ACC112 (cell line): ENCODE measurements at regions not wholly inside any gene's neighbourhood (a gene's known extent, or its start where the extent isn't known, plus 50 kb on each side); places are given as distances from the start of the nearest gene placed in this dataset.

Experiments used
- H2AFZ ChIP-seq: fragments of 200-600 bp; sonication (generic); one replicate; pipeline ENCODE4 v1.6.0; 2017; ENCODE audit warnings: antibody characterized with exemption, low read length; ENCODE audit not compliant: unreplicated experiment
- H3K27ac ChIP-seq: fragments of 200-600 bp; sonication (generic); 2 replicates; pipeline ENCODE4 v1.5.1; 2014; ENCODE audit warnings: low read depth, mild to moderate bottlenecking, antibody characterized with exemption, low read length, moderate library complexity
- H3K27me3 ChIP-seq: fragments of 200-600 bp; sonication (generic); 2 replicates; pipeline ENCODE4 v1.6.1; 2014; ENCODE audit warnings: mild to moderate bottlenecking, antibody characterized with exemption, low read length, moderate library complexity, mixed read lengths; ENCODE audit not compliant: insufficient read depth
- H3K36me3 ChIP-seq: fragments of 200-600 bp; sonication (generic); 2 replicates; pipeline ENCODE4 v1.6.1; 2016; ENCODE audit warnings: mild to moderate bottlenecking, antibody characterized with exemption, low read length, moderate library complexity, mixed read lengths; ENCODE audit not compliant: insufficient read depth
- H3K4me1 ChIP-seq: fragments of 200-600 bp; sonication (generic); one replicate; pipeline ENCODE4 v1.6.1; 2016; ENCODE audit warnings: low read length, mixed read lengths; ENCODE audit not compliant: insufficient read depth, unreplicated experiment, control insufficient read depth
- H3K4me3 ChIP-seq: fragments of 200-600 bp; sonication (generic); 2 replicates; pipeline ENCODE4 v1.5.1; 2014; ENCODE audit warnings: mild to moderate bottlenecking, low read depth, low read length
- H3K79me2 ChIP-seq: fragments of 200-600 bp; sonication (generic); one replicate; pipeline ENCODE4 v1.6.0; 2016; ENCODE audit warnings: low read length; ENCODE audit not compliant: control insufficient read depth, unreplicated experiment, insufficient read depth

- Histone ChIP-seq H3K79me2 (no peaks in the 10 kb centered on the region), H3K36me3 (no peaks in the 10 kb centered on the region), H2AFZ (no peak overlapping the region), H3K4me1 (no peaks in the 10 kb centered on the region), H3K27ac (no peak overlapping the region), H3K4me3 (no peak overlapping the region), H3K27me3 (peaks cover 17% of the 10 kb centered on the region; the same call in 1 of the 2 replicates)
Measured at GRCh38 chr18:61209801-61210200, 123.4 kb upstream of the CDH20 start.

- H3K27me3 ChIP-seq = peaks cover 19% of the 10 kb centered on the region; the same call in 1 of the 2 replicates
- H3K36me3 ChIP-seq = no peaks in the 10 kb centered on the region
- H3K27ac ChIP-seq = no peak overlapping the region
- H3K4me1 ChIP-seq = no peaks in the 10 kb centered on the region
- no peak overlapping the region for H2AFZ ChIP-seq
- no peaks in the 10 kb centered on the region for H3K79me2 ChIP-seq
- no peak overlapping the region for H3K4me3 ChIP-seq
Measured at GRCh38 chr18:61216051-61216450, 117.2 kb upstream of the CDH20 start.

- no peak overlapping the region for H3K27ac ChIP-seq
- no peaks in the 10 kb centered on the region for H3K36me3 ChIP-seq
- no peaks in the 10 kb centered on the region for H3K79me2 ChIP-seq
- H3K27me3 ChIP-seq = peaks cover 21% of the 10 kb centered on the region; the same call in 1 of the 2 replicates
- H2AFZ ChIP-seq = no peak overlapping the region
- no peak overlapping the region for H3K4me3 ChIP-seq
- H3K4me1 ChIP-seq = no peaks in the 10 kb centered on the region
Measured at GRCh38 chr18:61222206-61222605, 111.0 kb upstream of the CDH20 start.

GRCh38 chr18:61225336-61225735 lies 107.9 kb upstream of the CDH20 start:
- Histone ChIP-seq H2AFZ (no peak overlapping the region), H3K27ac (no peak overlapping the region), H3K79me2 (no peaks in the 10 kb centered on the region), H3K27me3 (peaks cover 24% of the 10 kb centered on the region), H3K4me3 (no peak overlapping the region), H3K36me3 (no peaks in the 10 kb centered on the region), H3K4me1 (no peaks in the 10 kb centered on the region)

- Histone ChIP-seq H2AFZ (no peak overlapping the region), H3K4me3 (no peak overlapping the region), H3K36me3 (no peaks in the 10 kb centered on the region), H3K27me3 (peaks cover 25% of the 10 kb centered on the region), H3K79me2 (no peaks in the 10 kb centered on the region), H3K27ac (no peak overlapping the region), H3K4me1 (no peaks in the 10 kb centered on the region)
Measured at GRCh38 chr18:61236356-61237057, 96.7 kb upstream of the CDH20 start.

- H3K4me1 ChIP-seq = no peaks in the 10 kb centered on the region
- H3K27me3 ChIP-seq = peaks cover 25% of the 10 kb centered on the region
- H3K36me3 ChIP-seq = no peaks in the 10 kb centered on the region
- H3K79me2 ChIP-seq = no peaks in the 10 kb centered on the region
- H2AFZ ChIP-seq = no peak overlapping the region
- H3K27ac ChIP-seq = no peak overlapping the region
- no peak overlapping the region for H3K4me3 ChIP-seq
Measured at GRCh38 chr18:61237529-61237928, 95.7 kb upstream of the CDH20 start.

GRCh38 chr18:61239051-61239450 lies 94.2 kb upstream of the CDH20 start:
- Histone ChIP-seq H3K36me3 (no peaks in the 10 kb centered on the region), H3K79me2 (no peaks in the 10 kb centered on the region), H2AFZ (no peak overlapping the region), H3K4me3 (no peak overlapping the region), H3K4me1 (no peaks in the 10 kb centered on the region), H3K27ac (no peak overlapping the region), H3K27me3 (peaks cover 31% of the 10 kb centered on the region)

GRCh38 chr18:61241260-61241853 lies 91.9 kb upstream of the CDH20 start:
- H3K4me3 ChIP-seq = no peak overlapping the region
- H2AFZ ChIP-seq = no peak overlapping the region
- no peaks in the 10 kb centered on the region for H3K36me3 ChIP-seq
- H3K4me1 ChIP-seq = no peaks in the 10 kb centered on the region
- H3K27ac ChIP-seq = no peak overlapping the region
- H3K27me3 ChIP-seq = peaks cover 32% of the 10 kb centered on the region
- no peaks in the 10 kb centered on the region for H3K79me2 ChIP-seq

- Histone ChIP-seq H3K79me2 (no peaks in the 10 kb centered on the region), H3K36me3 (no peaks in the 10 kb centered on the region), H3K4me3 (no peak overlapping the region), H3K27me3 (peaks cover 32% of the 10 kb centered on the region), H2AFZ (no peak overlapping the region), H3K4me1 (no peaks in the 10 kb centered on the region), H3K27ac (no peak overlapping the region)
Measured at GRCh38 chr18:61244632-61245031, 88.6 kb upstream of the CDH20 start.

- H3K27ac ChIP-seq = no peak overlapping the region
- H3K27me3 ChIP-seq = peaks cover 31% of the 10 kb centered on the region
- no peaks in the 10 kb centered on the region for H3K79me2 ChIP-seq
- H2AFZ ChIP-seq = no peak overlapping the region
- no peaks in the 10 kb centered on the region for H3K36me3 ChIP-seq
- no peaks in the 10 kb centered on the region for H3K4me1 ChIP-seq
- no peak overlapping the region for H3K4me3 ChIP-seq
Measured at GRCh38 chr18:61245276-61245675, 88.0 kb upstream of the CDH20 start.

- Histone ChIP-seq H2AFZ (no peak overlapping the region), H3K79me2 (no peaks in the 10 kb centered on the region)
Measured at GRCh38 chr18:61248589-61248988, 84.6 kb upstream of the CDH20 start.

More at GRCh38 chr18:61248589-61248988, 84.6 kb upstream of the CDH20 start:
- peaks cover 9% of the 10 kb centered on the region; the same call in 1 of the 2 replicates for H3K27me3 ChIP-seq
- H3K4me3 ChIP-seq = no peak overlapping the region
- no peaks in the 10 kb centered on the region for H3K4me1 ChIP-seq
- H3K36me3 ChIP-seq = no peaks in the 10 kb centered on the region
- no peak overlapping the region for H3K27ac ChIP-seq
